K562 (cell line): ENCODE measurements at regions not wholly inside any gene's neighbourhood (a gene's known extent, or its start where the extent isn't known, plus 50 kb on each side); places are given as distances from the start of the nearest gene placed in this dataset.

Experiments used
- ATAC-seq: fragments of 200-7000 bp; cut with Tn5 transposase; 3 replicates; pipeline ENCODE4 v1.9.1; 2020; ENCODE audit warnings: moderate library complexity
- BruUV-seq: library from RNA; stranded (reverse); fragments of 400-500 nt; replicated peaks from 2 replicates; lab custom pipeline; 2021; lab: Mats Ljungman, UMichigan
- CTCF ChIA-PET: fragments of 300-600 bp; formaldehyde crosslinking; extraction: SDS; loops from one replicate; lab custom pipeline; 2021; ENCODE audit warnings: low intra/inter-chr PET ratio; lab: Yijun Ruan, JAX
- POLR2A ChIA-PET: fragments of 300-600, 350-650 bp; sonication (Branson Sonifier 250); formaldehyde crosslinking; extraction: SDS; loops from one replicate; lab custom pipeline; 2021; ENCODE audit warnings: antibody characterized with exemption, inconsistent platforms; lab: Yijun Ruan, JAX
- DNase-seq, 4 experiments: peaks; one replicate each; pipeline versions ENCODE4 v3.0.0 to v3.0.0-alpha.2; 2011 to 2018; ENCODE audit warnings: low spot score in 3 of 4, mixed read lengths in 3 of 4; ENCODE audit errors: extremely low read depth in 1 of 4
- FAIRE-seq: peaks from 2 replicates; lab custom pipeline; 2011; peaks lifted over from hg19 to GRCh38; lab: Jason Lieb, UNC
- H2AFZ ChIP-seq: 2 replicates; pipeline ENCODE4 v1.6.0; 2011; ENCODE audit warnings: low read depth, low read length, control low read depth, inconsistent platforms
- H3K27ac ChIP-seq: fragments of 200-600 bp; 3 replicates; pipeline ENCODE4 v1.8.0; 2011; ENCODE audit warnings: low read depth, mild to moderate bottlenecking, control low read depth, inconsistent platforms, low read length, moderate library complexity, mixed read lengths; ENCODE audit errors: extremely low read depth
- H3K27me3 ChIP-seq, 2 experiments: fragments of 300-600 bp in 1 of 2; 2 replicates in 1 of 2; 3 replicates in 1 of 2; pipeline versions ENCODE4 v1.6.0 to v1.8.0; 2011; ENCODE audit warnings: inconsistent platforms in 2 of 2, low read length in 2 of 2, mild to moderate bottlenecking in 1 of 2, mixed read lengths in 1 of 2, moderate library complexity in 1 of 2; ENCODE audit not compliant: control insufficient read depth in 2 of 2, insufficient read depth in 2 of 2
- H3K36me3 ChIP-seq: fragments of 300-600 bp; 3 replicates; pipeline ENCODE4 v1.8.0; 2011; ENCODE audit warnings: mild to moderate bottlenecking, low read length, inconsistent platforms; ENCODE audit not compliant: control insufficient read depth, insufficient read depth
- H3K4me1 ChIP-seq, 2 experiments: fragments of 200-600 bp in 1 of 2; replicated peaks in 1 of 2; 2 replicates in 1 of 2; 3 replicates in 1 of 2; pipeline versions ENCODE4 v1.5.1 to v1.8.0; 2011; ENCODE audit warnings: inconsistent platforms in 2 of 2, low read length in 2 of 2, mild to moderate bottlenecking in 1 of 2, mixed read lengths in 1 of 2, moderate library complexity in 1 of 2; ENCODE audit not compliant: control insufficient read depth in 2 of 2, insufficient read depth in 2 of 2
- H3K4me2 ChIP-seq: 2 replicates; pipeline ENCODE4 v1.6.1; 2011; ENCODE audit warnings: low read length, control low read depth, inconsistent platforms, mixed read lengths; ENCODE audit not compliant: insufficient read depth
- H3K4me3 ChIP-seq: fragments of 200-600 bp; sonication (generic), shearing (Covaris generic); 2 replicates; pipeline ENCODE4 v1.5.1; 2016; ENCODE audit warnings: control low read depth, inconsistent platforms
- H3K79me2 ChIP-seq: fragments of 200-600 bp; 3 replicates; pipeline ENCODE4 v1.8.0; 2011; ENCODE audit warnings: low read length, inconsistent platforms; ENCODE audit not compliant: control insufficient read depth, insufficient read depth
- H3K9ac ChIP-seq, 2 experiments: 2 replicates each; pipeline versions ENCODE4 v1.6.0 to v1.6.1; 2011; ENCODE audit warnings: low read depth in 2 of 2, low read length in 2 of 2, control low read depth in 1 of 2, inconsistent platforms in 1 of 2, mild to moderate bottlenecking in 1 of 2, mixed read lengths in 1 of 2; ENCODE audit not compliant: insufficient read depth in 1 of 2
- H3K9me1 ChIP-seq: one replicate; pipeline ENCODE4 v1.6.0; 2011; ENCODE audit warnings: inconsistent platforms, mild to moderate bottlenecking, low read length, moderate library complexity; ENCODE audit not compliant: control insufficient read depth, insufficient read depth
- H3K9me3 ChIP-seq: replicated peaks from 2 replicates; pipeline ENCODE4 v1.5.1; 2011; ENCODE audit warnings: low read depth, low read length, inconsistent platforms; ENCODE audit not compliant: control insufficient read depth, insufficient read depth
- H4K20me1 ChIP-seq: replicated peaks from 2 replicates; pipeline ENCODE4 v1.6.1; 2011; ENCODE audit warnings: low read length, inconsistent platforms, mixed read lengths; ENCODE audit not compliant: control insufficient read depth, insufficient read depth
- BACH1 ChIP-seq: fragments of 200-800 bp; sonication (Bioruptor generic); IDR thresholded peaks from 2 replicates; pipeline ENCODE4 v1.6.1; 2016; ENCODE audit warnings: missing genetic modification characterization, missing compliant biosample characterization
- ILK ChIP-seq: fragments of 450-650 bp; IDR thresholded peaks from 2 replicates; pipeline ENCODE4 v1.6.1; 2016; ENCODE audit warnings: missing genetic modification characterization, low read depth, mild to moderate bottlenecking, missing compliant biosample characterization, moderate library complexity, borderline replicate concordance
- MECOM ChIP-seq: fragments of 250-450 bp; sonication (Bioruptor Pico); IDR thresholded peaks from 2 replicates; pipeline ENCODE4 v1.8.0; 2022; ENCODE audit warnings: inconsistent platforms
- STAG1 ChIP-seq: sonication (generic); formaldehyde crosslinking; IDR thresholded peaks from 2 replicates; pipeline ENCODE4 v1.5.0; 2020; ENCODE audit warnings: missing genetic modification reagents, borderline replicate concordance
- ZBED1 ChIP-seq: IDR thresholded peaks from 2 replicates; pipeline ENCODE4 v1.6.1; 2014
- ZNF444 ChIP-seq: fragments of 250-450 bp; sonication (Bioruptor Pico); IDR thresholded peaks from 2 replicates; pipeline ENCODE4 v1.4.0; 2020; ENCODE audit warnings: mild to moderate bottlenecking, moderate library complexity
- ZNF449 ChIP-seq: fragments of 250-450 bp; sonication (Bioruptor Pico); IDR thresholded peaks from 2 replicates; pipeline ENCODE4 v1.8.0; 2022; ENCODE audit warnings: moderate library complexity, mild to moderate bottlenecking, inconsistent platforms
- ZNF583 ChIP-seq: fragments of 250-450 bp; sonication (Bioruptor Pico); IDR thresholded peaks from 2 replicates; pipeline ENCODE4 v1.4.0; 2020
- WGBS: fragments of 100-300 bp; shearing (Covaris generic); methylation state at CpG from one replicate; pipeline ENCODE4 v1.1.6; 2016; ENCODE audit warnings: low coverage, mixed read lengths; ENCODE audit not compliant: insufficient coverage; ENCODE audit errors: missing lambda C conversion rate; 5-methylcytosine and 5-hydroxymethylcytosine counted together
- in situ Hi-C: fragments of 300-500 bp; cut with MboI; formaldehyde crosslinking; loops from 4 replicates; pipeline ENCODE4 v1.15.0; 2018; ENCODE audit warnings: inconsistent platforms, mixed read lengths
- intact Hi-C: fragments of 100-400 bp; cut with micrococcal nuclease; formaldehyde crosslinking; loops from 2 replicates; pipeline ENCODE4 v1.14.2; 2022

DNA sequence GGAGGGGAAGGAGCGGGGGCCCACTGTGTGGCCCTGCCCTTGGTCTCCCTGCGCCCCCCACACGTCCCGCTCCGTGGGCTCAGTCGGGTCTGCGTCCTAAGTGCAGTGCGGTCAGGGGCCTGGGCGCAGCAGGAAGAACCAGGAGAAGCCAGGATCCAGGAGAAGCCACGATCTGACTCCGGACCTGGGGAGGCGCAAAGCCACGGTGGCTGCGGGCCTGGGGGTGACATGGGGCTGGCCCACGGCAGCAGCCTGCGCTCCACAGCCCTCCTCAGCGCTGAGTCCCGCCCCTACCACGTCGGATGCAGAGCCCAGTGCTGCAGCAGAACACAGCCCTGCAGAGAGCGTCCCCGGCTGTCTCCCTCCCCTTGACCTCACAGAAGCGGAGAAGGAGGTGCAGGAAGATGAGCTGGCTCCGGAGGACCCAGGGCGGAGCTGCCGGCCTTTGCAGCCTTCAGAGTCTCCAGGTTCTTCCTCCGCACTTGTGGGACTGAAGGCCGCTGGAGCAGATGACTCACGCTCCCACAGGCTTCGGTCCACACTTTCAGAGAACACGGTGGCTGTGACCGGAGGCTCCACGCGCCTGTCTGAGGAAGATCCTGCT, 589.2 kb upstream of the SALL3 start:
- TF ChIP-seq STAG1 (no peak), ZNF449 (no peak), MECOM (CRISPR knock-in tag) (no peak), ZNF583 (CRISPR knock-in tag) (no peak), ZNF444 (CRISPR knock-in tag) (no peak), ILK (tag) (no peak), BACH1 (tag) (no peak), ZBED1 (no peak)
- WGBS: 2% methylated on average over 20 of the region's 34 CpGs
- Histone ChIP-seq H3K27me3 (peaks cover 3 to 33% of the 10 kb centered on the region in 2 experiments; a peak in 3 of 5 replicates), H3K36me3 (no peaks in the 10 kb centered on the region), H3K9ac (no peak overlapping the region), H2AFZ (no peak overlapping the region), H3K4me1 (no peaks in the 10 kb centered on the region; a peak in 1 of 5 replicates), H4K20me1 (no peaks in the 10 kb centered on the region), H3K9me3 (no peaks in the 10 kb centered on the region), H3K27ac (no peak overlapping the region), H3K79me2 (no peaks in the 10 kb centered on the region), H3K4me2 (no peak overlapping the region), H3K4me3 (no peak overlapping the region), H3K9me1 (no peaks in the 10 kb centered on the region)
- FAIRE-seq (no peak), DNase-seq (no peak), ATAC-seq (no peak)
- ChIA-PET POLR2A (no interaction called here), CTCF (no interaction called here)
- BruUV-seq: no TSS peak
- in situ Hi-C loops: no loop called here
- intact Hi-C loops: no loop called here
